HG03095 (cell line): ENCODE measurements at regions not wholly inside any gene's neighbourhood (a gene's known extent, or its start where the extent isn't known, plus 50 kb on each side); places are given as distances from the start of the nearest gene placed in this dataset.

Experiments
- ATAC-seq: cut with Tn5 transposase; IDR thresholded peaks from one replicate; pipeline ENCODE4 v1.9.1; 2021; ENCODE audit warnings: moderate library complexity; ENCODE audit not compliant: unreplicated experiment

GRCh38 chr16:55212791-55213190 is 111.2 kb upstream of the IRX6 start:
- ATAC-seq = no peak

GRCh38 chr16:55214412-55214811 is 109.6 kb upstream of the IRX6 start:
- no peak for ATAC-seq

DNA sequence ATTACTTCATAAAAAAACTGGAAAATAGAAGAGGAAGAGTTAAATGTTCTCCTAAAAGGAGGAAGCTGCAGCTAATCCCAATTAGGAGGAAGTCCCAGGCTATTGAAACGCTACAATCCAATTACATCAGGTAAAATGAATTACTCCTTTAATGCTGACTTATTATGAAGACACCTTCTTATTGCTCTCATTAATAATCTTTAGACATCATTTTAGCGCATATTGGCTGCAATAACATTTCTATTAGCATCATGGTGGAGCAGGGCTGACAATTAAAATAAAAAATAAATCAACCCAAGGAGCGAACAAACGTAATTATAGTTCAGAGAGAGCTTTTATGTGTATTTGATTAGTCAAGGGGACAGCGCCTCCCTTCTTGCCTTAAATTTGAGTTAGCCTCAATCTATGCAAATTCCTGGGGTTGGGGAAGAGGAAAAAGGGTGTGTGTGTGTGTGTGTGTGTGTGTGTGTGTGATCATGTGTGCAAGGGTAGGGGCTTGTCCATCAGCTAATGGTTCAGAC is 109.0 kb upstream of the IRX6 start:
- no peak for ATAC-seq

DNA sequence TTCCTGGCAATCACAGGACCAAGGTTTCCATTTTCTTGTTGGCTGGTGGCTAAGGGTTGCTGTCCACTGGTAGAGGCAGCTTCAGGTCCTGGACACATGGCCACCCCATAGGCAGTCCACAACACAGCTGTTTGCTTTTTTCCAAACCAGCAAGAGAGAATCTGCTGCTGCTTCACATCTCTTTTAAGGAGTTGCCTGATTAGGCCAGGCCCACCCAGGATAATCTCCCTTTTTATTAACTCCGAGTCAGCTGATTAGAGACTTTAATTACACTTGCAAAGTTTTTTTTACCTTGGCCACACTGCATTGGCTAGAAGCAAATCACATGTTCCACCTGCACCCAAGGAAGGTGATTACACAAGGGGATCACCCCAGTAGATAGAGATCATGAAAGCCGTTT is 106.6 kb upstream of the IRX6 start:
- no peak for ATAC-seq

DNA sequence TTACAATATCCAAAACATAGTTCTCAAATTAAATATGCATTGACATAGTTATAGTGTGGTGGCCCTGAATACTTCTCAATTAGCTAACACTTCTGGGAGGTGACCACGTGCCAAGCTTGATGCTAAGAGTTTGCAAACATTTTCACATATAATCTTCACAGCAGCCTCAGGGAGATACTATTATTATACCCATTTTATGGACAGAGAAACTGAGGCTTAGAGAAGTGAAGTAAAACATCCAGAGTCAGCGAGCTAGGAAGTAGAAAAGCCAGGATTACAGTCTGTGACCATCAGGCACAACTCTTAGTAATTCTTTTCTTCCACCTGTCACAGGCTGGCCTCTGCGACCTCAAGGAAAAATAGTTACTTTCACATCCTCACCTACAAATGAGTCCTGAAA is 102.2 kb upstream of the IRX6 start:
- no peak for ATAC-seq

DNA sequence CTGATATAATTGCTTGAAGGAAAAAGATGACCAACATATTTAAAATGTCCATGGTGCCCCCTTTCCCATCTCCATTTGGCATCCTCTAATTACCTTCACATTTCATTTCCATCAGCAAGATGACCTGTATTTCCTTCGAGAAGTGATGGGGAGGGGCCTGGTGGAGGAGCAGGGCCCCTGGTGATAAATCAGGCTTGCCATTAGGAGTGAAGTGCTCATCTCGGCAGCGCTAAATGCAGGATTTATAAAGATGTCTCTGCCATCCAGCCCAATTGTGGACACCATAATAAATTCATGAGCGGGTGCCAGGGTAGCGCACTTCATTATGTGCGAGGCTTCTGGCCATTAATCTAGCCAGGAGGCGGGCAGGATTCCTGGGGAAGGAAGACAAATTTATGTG is 101.5 kb upstream of the IRX6 start:
- no peak for ATAC-seq

DNA sequence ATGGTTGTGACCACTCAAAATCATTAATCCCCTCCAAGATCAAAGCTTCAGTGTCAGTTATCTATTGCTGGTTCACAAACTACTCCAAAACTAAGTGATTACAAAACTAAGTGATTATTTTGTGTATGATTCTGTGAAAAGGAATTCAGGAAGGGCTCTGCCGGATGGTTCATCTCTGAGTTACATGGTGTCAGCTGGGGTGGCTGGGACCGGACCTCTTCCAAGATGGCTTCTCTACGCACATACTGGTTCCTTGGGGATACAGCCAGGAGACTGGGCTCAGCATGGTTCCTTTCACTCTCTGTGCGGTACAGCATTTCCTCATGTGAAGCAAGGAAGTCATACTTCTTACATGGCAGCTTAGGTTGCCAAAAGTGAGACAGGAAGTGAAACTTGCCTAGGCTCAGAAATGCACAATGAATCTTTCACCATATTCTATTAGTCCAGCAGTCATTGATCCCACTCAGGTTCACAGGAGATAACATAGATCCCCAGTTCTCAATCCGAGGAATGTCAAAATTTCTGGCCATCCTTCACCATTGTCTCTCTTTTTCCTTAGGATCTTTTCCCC is 97.9 kb upstream of the IRX6 start:
- ATAC-seq = no peak

- ATAC-seq = no peak
Observed at GRCh38 chr16:55232822-55233221, 91.2 kb upstream of the IRX6 start.

DNA sequence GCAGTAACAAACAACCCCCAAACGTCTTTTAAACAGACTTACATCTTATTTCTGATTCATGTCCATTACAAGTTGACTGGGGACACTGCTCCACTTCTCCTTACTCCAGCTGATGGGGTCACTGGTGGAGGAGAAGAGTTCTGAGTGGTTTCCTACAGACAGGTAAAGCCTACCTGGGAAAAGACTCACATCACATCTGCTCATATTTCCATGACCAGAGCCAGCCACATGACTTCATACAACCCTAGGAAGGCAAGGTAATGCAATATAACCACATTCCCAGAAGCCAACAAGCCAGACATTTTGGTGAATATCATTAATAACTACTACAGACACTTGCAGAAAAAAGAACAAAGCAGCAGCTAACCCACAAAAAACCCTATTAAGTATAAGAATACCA is 90.5 kb upstream of the IRX6 start:
- ATAC-seq = no peak

DNA sequence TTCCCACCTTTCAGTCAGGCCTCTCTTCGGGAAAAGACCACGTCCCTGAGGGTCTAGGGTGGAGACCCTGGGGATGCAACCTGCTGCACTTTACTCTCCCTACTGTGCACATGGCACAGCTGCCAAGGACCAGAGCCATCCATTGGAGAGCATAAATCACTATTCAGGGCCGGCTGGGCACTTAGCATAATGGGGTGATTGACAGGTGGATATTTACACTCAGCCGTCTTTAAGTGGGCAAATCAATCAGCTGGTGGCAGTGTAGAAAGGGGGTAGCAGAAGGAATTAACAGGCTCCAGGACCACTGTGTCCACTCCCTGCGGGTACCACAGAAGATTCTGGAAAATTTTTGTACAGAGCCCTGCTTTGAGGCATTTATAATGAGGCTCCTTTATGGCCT is 87.3 kb upstream of the IRX6 start:
- ATAC-seq = no peak

GRCh38 chr16:55239723-55240122 is 84.3 kb upstream of the IRX6 start:
- no peak for ATAC-seq

DNA sequence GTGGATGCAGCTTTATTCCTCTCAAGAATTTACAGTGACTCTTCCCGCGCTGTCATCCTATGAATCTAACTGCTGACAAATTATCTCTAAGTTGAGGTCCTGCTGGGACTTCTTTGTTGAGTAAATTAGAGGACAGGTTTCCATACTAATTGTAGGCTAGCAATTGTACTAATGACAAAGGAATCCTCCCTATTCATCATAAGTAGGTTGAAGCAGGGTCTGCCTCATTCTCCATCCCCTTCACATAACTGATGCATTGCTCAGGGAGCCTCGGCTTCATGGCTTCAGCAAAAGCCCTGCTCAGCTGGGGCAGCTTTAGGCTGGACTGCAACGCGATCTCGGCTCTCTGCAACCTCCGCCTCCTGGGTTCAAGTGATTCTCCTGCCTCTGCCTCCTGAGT is 83.1 kb upstream of the IRX6 start:
- no peak for ATAC-seq

- no peak for ATAC-seq
Observed at GRCh38 chr16:55242667-55243066, 81.3 kb upstream of the IRX6 start.

GRCh38 chr16:55248058-55248457 is 75.9 kb upstream of the IRX6 start:
- no peak for ATAC-seq

DNA sequence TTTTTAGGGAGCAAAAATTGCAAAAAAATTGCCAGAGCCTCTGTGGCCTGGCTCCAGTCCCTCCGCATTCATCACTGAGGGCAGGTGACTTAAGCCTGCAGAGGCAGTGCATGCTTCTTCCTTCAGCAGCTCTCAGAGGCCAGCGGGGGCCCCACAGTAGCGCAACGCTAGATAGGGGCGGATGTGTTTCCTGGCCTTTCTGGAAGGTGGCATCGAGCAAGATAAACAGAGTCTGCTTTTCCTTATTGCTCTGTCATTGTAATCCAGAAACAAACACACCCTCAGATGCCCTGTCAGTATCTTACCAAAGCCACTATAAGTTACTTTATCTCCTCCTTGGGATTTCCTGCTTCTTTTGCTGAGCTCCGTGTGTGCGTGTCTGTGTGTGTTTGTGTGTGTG is 75.5 kb upstream of the IRX6 start:
- ATAC-seq = no peak

- ATAC-seq = no peak
Observed at GRCh38 chr16:55249361-55249760, 74.6 kb upstream of the IRX6 start.

GRCh38 chr16:55249936-55250335 is 74.1 kb upstream of the IRX6 start:
- ATAC-seq = no peak

DNA sequence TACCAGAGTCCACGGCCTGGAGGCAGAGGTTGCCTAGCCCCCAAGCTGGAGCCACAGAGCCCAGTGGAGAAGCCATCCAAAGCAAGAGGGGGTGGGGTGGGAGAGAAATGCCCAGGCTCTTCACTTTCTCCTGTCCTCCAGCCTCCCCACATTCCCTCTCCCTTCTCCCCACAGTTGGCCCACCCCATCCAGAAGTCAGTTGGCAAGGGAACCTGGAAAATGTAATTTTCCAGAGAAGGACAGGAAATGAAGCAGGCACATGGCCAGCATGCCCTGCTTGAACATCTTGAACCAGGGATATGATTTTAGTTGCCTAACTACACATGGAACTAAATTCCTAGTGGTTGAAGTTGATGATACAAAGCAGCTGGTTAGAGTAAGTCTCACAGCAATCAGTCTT is 73.3 kb upstream of the IRX6 start:
- ATAC-seq = no peak

DNA sequence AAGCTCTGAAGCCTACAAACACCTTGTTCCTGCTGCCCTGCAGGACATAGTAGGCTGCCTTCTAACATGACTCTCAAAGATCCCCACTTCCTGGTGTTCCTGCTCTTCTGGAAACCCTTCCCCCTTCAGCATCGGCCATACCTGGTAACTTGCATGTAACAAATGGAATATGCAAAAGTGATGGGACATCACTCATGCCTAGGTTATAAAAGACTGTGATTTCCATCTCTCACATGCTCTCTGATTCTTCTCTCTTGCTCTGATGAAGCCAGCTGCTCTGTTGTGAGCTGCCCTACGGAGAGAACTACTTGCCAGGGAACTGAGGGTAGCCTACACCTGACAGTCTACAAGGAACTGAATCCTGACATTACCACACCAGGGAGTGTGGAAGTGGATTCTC is 72.9 kb upstream of the IRX6 start:
- no peak for ATAC-seq

GRCh38 chr16:55252577-55252976 is 71.4 kb upstream of the IRX6 start:
- no peak for ATAC-seq

GRCh38 chr16:55253987-55254386 is 70.0 kb upstream of the IRX6 start:
- ATAC-seq = no peak

DNA sequence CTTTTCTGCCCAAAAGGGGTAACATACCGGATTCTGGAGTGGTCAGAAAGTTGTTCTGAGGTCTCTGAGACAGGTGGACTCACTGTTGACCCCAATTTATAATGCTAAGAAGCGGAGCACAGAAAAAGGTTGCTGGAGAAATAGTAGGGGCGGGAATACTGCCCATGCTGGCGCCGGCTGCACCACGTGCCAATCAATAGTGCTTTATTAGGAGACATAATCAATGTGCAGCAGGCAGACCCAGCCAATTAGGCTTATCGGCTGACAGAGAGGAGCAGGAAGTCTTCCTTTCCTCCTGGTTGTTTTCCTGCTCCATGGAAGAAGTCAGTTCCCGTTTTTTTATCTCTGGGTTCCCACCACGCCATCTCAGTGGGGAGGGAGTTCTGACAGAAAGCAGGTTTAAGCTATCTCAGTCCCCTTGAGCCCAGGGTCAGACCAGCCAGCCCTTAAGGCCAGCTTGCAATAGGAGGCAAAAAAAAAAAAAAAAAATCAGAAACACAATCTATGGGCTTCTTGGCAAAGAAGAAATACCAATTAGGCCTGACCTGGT is 68.2 kb upstream of the IRX6 start:
- ATAC-seq = no peak

DNA sequence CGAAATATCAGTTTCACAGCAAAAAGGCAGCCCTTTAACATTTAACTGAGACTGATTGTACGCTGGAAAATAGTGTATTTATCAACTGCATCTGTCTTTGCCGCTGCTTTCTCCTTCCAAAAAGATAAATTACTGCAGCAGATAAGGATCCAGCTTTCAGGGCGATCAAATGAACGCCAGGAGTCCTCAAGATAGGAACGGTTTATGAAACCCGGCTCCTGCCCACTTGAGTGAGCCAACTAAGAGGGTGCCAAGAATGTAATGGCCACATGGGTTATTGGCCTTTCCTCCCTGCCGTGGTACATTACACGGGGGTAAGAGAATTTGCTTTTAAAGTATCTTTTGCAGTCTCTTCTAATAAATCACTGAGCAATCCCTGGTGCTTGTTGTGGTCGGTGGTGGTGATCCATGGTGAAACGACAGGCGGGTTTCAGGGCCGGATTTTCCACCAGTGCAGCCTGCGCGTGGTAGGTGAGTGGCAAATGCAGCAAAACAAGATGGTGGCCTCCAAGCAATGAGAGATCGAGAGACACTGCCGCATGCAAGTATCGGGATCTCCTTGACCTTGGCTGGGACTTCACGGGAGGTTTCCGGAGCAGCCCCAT is 67.5 kb upstream of the IRX6 start:
- no peak for ATAC-seq
